RWPE2 (cell line): ENCODE measurements at regions not wholly inside any gene's neighbourhood (a gene's known extent, or its start where the extent isn't known, plus 50 kb on each side); places are given as distances from the start of the nearest gene placed in this dataset.

Experiments
- ATAC-seq: fragments of 200-7000 bp; cut with Tn5 transposase; 3 replicates; pipeline ENCODE4 v1.9.1; 2021; ENCODE audit warnings: low read depth
- DNase-seq: peaks from one replicate; pipeline ENCODE4 v3.0.0-alpha.2; 2020; ENCODE audit warnings: low spot score
- H3K27ac ChIP-seq: fragments of 450-650 bp; 2 replicates; pipeline ENCODE4 v1.5.1; 2017; ENCODE audit warnings: mild to moderate bottlenecking; ENCODE audit not compliant: poor library complexity, severe bottlenecking
- H3K27me3 ChIP-seq: fragments of 250-450 bp; sonication (Bioruptor Pico); 2 replicates; pipeline ENCODE4 v1.5.1; 2021; ENCODE audit warnings: mild to moderate bottlenecking, moderate library complexity; ENCODE audit not compliant: insufficient read depth, poor library complexity, severe bottlenecking
- H3K36me3 ChIP-seq: fragments of 250-450 bp; sonication (Bioruptor Pico); 2 replicates; pipeline ENCODE4 v1.5.1; 2020; ENCODE audit warnings: low read depth, mild to moderate bottlenecking, moderate library complexity
- H3K4me1 ChIP-seq: fragments of 250-450 bp; sonication (Bioruptor Pico); 2 replicates; pipeline ENCODE4 v1.5.1; 2021; ENCODE audit warnings: mild to moderate bottlenecking, moderate library complexity; ENCODE audit not compliant: insufficient read depth, poor library complexity, severe bottlenecking
- H3K4me3 ChIP-seq: fragments of 250-450 bp; sonication (Bioruptor Pico); 2 replicates; pipeline ENCODE4 v1.5.1; 2021; ENCODE audit warnings: mild to moderate bottlenecking, moderate library complexity; ENCODE audit not compliant: severe bottlenecking
- H3K9me3 ChIP-seq: fragments of 250-450 bp; sonication (Bioruptor Pico); 2 replicates; pipeline ENCODE4 v1.5.1; 2021; ENCODE audit warnings: mild to moderate bottlenecking, moderate library complexity; ENCODE audit not compliant: severe bottlenecking
- CTCF ChIP-seq: fragments of 450-650 bp; IDR thresholded peaks from one replicate; pipeline ENCODE4 v1.5.1; 2017; ENCODE audit warnings: mild to moderate bottlenecking, moderate library complexity; ENCODE audit not compliant: poor library complexity, severe bottlenecking

- ATAC-seq (no peak), DNase-seq (no peak)
- Histone ChIP-seq H3K9me3 (no peaks in the 10 kb centered on the region), H3K4me3 (no peak overlapping the region), H3K27ac (no peak overlapping the region), H3K36me3 (no peaks in the 10 kb centered on the region), H3K4me1 (no peaks in the 10 kb centered on the region), H3K27me3 (no peaks in the 10 kb centered on the region)
- no peak for TF ChIP-seq CTCF
Measured at GRCh38 chr7:131945957-131946544, 389.6 kb upstream of the PODXL start.

- peak; percentile 93 for TF ChIP-seq CTCF
- no peaks in the 10 kb centered on the region for H3K27me3 ChIP-seq
- no peak for DNase-seq
- no peak overlapping the region for H3K27ac ChIP-seq
- H3K9me3 ChIP-seq = no peaks in the 10 kb centered on the region
- no peaks in the 10 kb centered on the region for H3K4me1 ChIP-seq
- no peak overlapping the region for H3K4me3 ChIP-seq
- H3K36me3 ChIP-seq = no peaks in the 10 kb centered on the region
- peak; percentile 74 for ATAC-seq
Measured at GRCh38 chr7:131945313-131945911, 389.0 kb upstream of the PODXL start.

GRCh38 chr7:131944556-131945069 lies 388.2 kb upstream of the PODXL start:
- Histone ChIP-seq H3K36me3 (no peaks in the 10 kb centered on the region), H3K9me3 (no peaks in the 10 kb centered on the region), H3K27me3 (no peaks in the 10 kb centered on the region), H3K4me1 (no peaks in the 10 kb centered on the region), H3K4me3 (no peak overlapping the region), H3K27ac (no peak overlapping the region)
- DNase-seq (no peak), ATAC-seq (no peak)
- TF ChIP-seq CTCF = no peak

GRCh38 chr7:131943646-131944045 lies 387.2 kb upstream of the PODXL start:
- Histone ChIP-seq H3K9me3 (no peaks in the 10 kb centered on the region), H3K27me3 (no peaks in the 10 kb centered on the region), H3K27ac (no peak overlapping the region), H3K4me3 (no peak overlapping the region), H3K36me3 (no peaks in the 10 kb centered on the region), H3K4me1 (no peaks in the 10 kb centered on the region)
- DNase-seq (no peak), ATAC-seq (no peak)
- no peak for TF ChIP-seq CTCF

- ATAC-seq (no peak), DNase-seq (no peak)
- no peaks in the 10 kb centered on the region for H3K27me3 ChIP-seq
- H3K9me3 ChIP-seq = no peaks in the 10 kb centered on the region
- H3K27ac ChIP-seq = no peak overlapping the region
- H3K36me3 ChIP-seq = no peaks in the 10 kb centered on the region
- H3K4me1 ChIP-seq = no peaks in the 10 kb centered on the region
- TF ChIP-seq CTCF = no peak
- H3K4me3 ChIP-seq = no peak overlapping the region
Measured at GRCh38 chr7:131943211-131943610, 386.8 kb upstream of the PODXL start.
